ENCODE measurements at regions not wholly inside any gene's neighbourhood (a gene's known extent, or its start where the extent isn't known, plus 50 kb on each side); places are given as distances from the start of the nearest gene placed in this dataset.

GRCh38 chr5:4991925-4992324 lies 148.2 kb upstream of the ADAMTS16 start:
- no peak for TF ChIP-seq CTCF (IDR thresholded peaks at IDR 0.05; ENCODE audit: unreplicated experiment)
- no peak for DNase-seq
- peaks cover 8% of the 10 kb centered on the region for H3K9me3 Mint-ChIP-seq (ENCODE audit: low read depth, unreplicated experiment)
- CTCF ChIA-PET: no interaction called here
- no TSS peak for BruUV-seq (replicated peaks)
- no peaks in the 10 kb centered on the region for H3K36me3 Mint-ChIP-seq (ENCODE audit: insufficient read depth, unreplicated experiment)
- no peaks in the 10 kb centered on the region for H3K4me1 Mint-ChIP-seq (ENCODE audit: low read depth, unreplicated experiment)
- H3K4me3 Mint-ChIP-seq (ENCODE audit: low read depth, unreplicated experiment): no peak overlapping the region
- no peaks in the 10 kb centered on the region for H3K27me3 Mint-ChIP-seq (ENCODE audit: unreplicated experiment)
- no peak overlapping the region for H3K27ac Mint-ChIP-seq (ENCODE audit: unreplicated experiment)
- intact Hi-C loops (cut with micrococcal nuclease; ENCODE audit: unreplicated experiment): no loop called here

GRCh38 chr5:4995014-4995413 lies 145.1 kb upstream of the ADAMTS16 start:
- Mint-ChIP-seq H3K27ac (ENCODE audit: unreplicated experiment) (no peak overlapping the region), H3K9me3 (ENCODE audit: low read depth, unreplicated experiment) (peaks cover 11% of the 10 kb centered on the region), H3K36me3 (ENCODE audit: insufficient read depth, unreplicated experiment) (no peaks in the 10 kb centered on the region), H3K27me3 (ENCODE audit: unreplicated experiment) (no peaks in the 10 kb centered on the region), H3K4me1 (ENCODE audit: low read depth, unreplicated experiment) (no peaks in the 10 kb centered on the region), H3K4me3 (ENCODE audit: low read depth, unreplicated experiment) (no peak overlapping the region)
- no peak for TF ChIP-seq CTCF (IDR thresholded peaks at IDR 0.05; ENCODE audit: unreplicated experiment)
- no peak for DNase-seq
- intact Hi-C loops (cut with micrococcal nuclease; ENCODE audit: unreplicated experiment): no loop called here
- no TSS peak for BruUV-seq (replicated peaks)
- CTCF ChIA-PET: no interaction called here

GRCh38 chr5:5005353-5005752 lies 134.8 kb upstream of the ADAMTS16 start:
- H3K4me3 Mint-ChIP-seq (ENCODE audit: low read depth, unreplicated experiment): no peak overlapping the region
- no peak for DNase-seq
- intact Hi-C loops (cut with micrococcal nuclease; ENCODE audit: unreplicated experiment): no loop called here
- no TSS peak for BruUV-seq (replicated peaks)
- H3K36me3 Mint-ChIP-seq (ENCODE audit: insufficient read depth, unreplicated experiment): no peaks in the 10 kb centered on the region
- H3K9me3 Mint-ChIP-seq (ENCODE audit: low read depth, unreplicated experiment): peaks cover 10% of the 10 kb centered on the region
- no peaks in the 10 kb centered on the region for H3K27me3 Mint-ChIP-seq (ENCODE audit: unreplicated experiment)
- CTCF ChIA-PET: no interaction called here
- TF ChIP-seq CTCF (IDR thresholded peaks at IDR 0.05; ENCODE audit: unreplicated experiment): no peak
- H3K4me1 Mint-ChIP-seq (ENCODE audit: low read depth, unreplicated experiment): no peaks in the 10 kb centered on the region
- H3K27ac Mint-ChIP-seq (ENCODE audit: unreplicated experiment): no peak overlapping the region

- CTCF ChIA-PET: no interaction called here
- Mint-ChIP-seq H3K4me3 (ENCODE audit: low read depth, unreplicated experiment) (no peak overlapping the region), H3K36me3 (ENCODE audit: insufficient read depth, unreplicated experiment) (no peaks in the 10 kb centered on the region), H3K4me1 (ENCODE audit: low read depth, unreplicated experiment) (no peaks in the 10 kb centered on the region), H3K27me3 (ENCODE audit: unreplicated experiment) (no peaks in the 10 kb centered on the region), H3K27ac (ENCODE audit: unreplicated experiment) (no peak overlapping the region), H3K9me3 (ENCODE audit: low read depth, unreplicated experiment) (peaks cover 8% of the 10 kb centered on the region)
- TF ChIP-seq CTCF (IDR thresholded peaks at IDR 0.05; ENCODE audit: unreplicated experiment): no peak
- DNase-seq: no peak
- BruUV-seq (replicated peaks): no TSS peak
- intact Hi-C loops (cut with micrococcal nuclease; ENCODE audit: unreplicated experiment): no loop called here
Measured at GRCh38 chr5:5006548-5006947, 133.6 kb upstream of the ADAMTS16 start.

- CTCF ChIA-PET: no interaction called here
- H3K27ac Mint-ChIP-seq (ENCODE audit: unreplicated experiment): no peak overlapping the region
- TF ChIP-seq CTCF (IDR thresholded peaks at IDR 0.05; ENCODE audit: unreplicated experiment): no peak
- no peaks in the 10 kb centered on the region for H3K36me3 Mint-ChIP-seq (ENCODE audit: insufficient read depth, unreplicated experiment)
- DNase-seq: no peak
- no TSS peak for BruUV-seq (replicated peaks)
- no peak overlapping the region for H3K4me3 Mint-ChIP-seq (ENCODE audit: low read depth, unreplicated experiment)
- no peaks in the 10 kb centered on the region for H3K4me1 Mint-ChIP-seq (ENCODE audit: low read depth, unreplicated experiment)
- H3K27me3 Mint-ChIP-seq (ENCODE audit: unreplicated experiment): no peaks in the 10 kb centered on the region
- H3K9me3 Mint-ChIP-seq (ENCODE audit: low read depth, unreplicated experiment): peaks cover 11% of the 10 kb centered on the region
- intact Hi-C loops (cut with micrococcal nuclease; ENCODE audit: unreplicated experiment): no loop called here
Measured at GRCh38 chr5:5009240-5009639, 130.9 kb upstream of the ADAMTS16 start.
